ENCODE measurements at regions not wholly inside any gene's neighbourhood (a gene's known extent, or its start where the extent isn't known, plus 50 kb on each side); places are given as distances from the start of the nearest gene placed in this dataset.

GRCh38 chr4:74578329-74578728, 133.4 kb downstream of the AREG start:
- no peak for TF ChIP-seq CTCF (IDR thresholded peaks at IDR 0.05)
- no peak for TF ChIP-seq POLR2A (IDR thresholded peaks at IDR 0.05)
